ENCODE measurements at regions not wholly inside any gene's neighbourhood (a gene's known extent, or its start where the extent isn't known, plus 50 kb on each side); places are given as distances from the start of the nearest gene placed in this dataset.
"Not testable (repeated sequence)": the region's sequence is repeated elsewhere in the genome, so short reads cannot be mapped to it uniquely, and the experiment has no call there.

DNA sequence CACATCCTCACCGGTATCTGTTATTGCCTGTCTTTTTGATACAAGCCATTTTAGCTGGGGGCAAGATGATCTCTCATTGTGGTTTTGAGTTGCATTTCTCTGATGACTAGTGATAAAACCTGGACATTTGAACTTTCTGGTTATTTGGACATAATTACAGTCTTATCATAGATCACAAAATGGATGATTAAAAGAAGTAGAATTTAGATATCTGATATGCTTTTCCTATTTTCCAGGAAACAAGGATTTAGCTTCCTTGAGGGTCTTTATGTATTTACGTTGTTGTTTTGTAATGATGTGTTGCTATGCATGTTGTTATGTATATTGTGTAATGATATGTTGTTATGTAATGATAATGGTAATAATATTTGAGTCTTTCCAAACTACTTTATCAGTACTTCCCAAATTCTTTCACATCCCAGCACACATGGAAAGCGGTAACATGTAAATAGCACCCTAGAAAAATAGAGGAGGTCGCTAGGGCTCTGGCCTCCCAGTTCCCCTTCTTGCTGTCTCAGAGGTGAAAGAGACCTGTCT lies 53.8 kb downstream of the GJD2 start:
- no peak overlapping the region for H3K4me3 ChIP-seq (ENCODE audit: low read depth, low read length)
- DNase-seq (ENCODE audit: low read depth): no peak

DNA sequence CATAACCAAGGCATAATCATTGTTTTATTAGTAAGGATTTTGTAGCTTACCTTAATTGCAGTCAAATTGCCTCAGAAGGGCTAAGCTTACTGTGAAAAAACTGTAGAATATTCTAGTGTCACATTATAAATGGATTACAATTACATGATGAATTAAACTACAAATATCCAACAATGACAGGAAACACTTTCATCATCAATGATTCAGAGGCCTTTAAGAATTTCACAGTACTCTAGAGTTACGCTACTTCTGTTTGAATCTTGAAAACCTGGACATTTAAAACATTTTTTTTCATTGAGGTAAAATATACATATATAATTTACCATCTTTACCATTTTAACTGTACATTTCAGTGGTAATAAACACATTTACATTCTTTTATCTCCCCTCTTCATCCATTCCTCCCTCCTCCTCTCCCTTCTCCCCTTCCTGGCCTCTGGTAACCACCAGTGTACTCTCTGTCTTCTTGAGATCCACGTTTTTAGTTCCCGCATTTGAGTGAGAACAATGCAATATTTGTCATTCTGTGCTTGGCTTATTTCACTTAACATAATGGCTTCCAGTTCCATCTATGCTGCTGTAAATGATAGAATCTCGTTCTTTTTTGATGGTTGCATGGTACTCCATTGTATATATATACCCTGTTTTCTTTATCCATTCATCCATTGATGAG lies 54.7 kb downstream of the GJD2 start:
- no peak overlapping the region for H3K4me3 ChIP-seq (ENCODE audit: low read depth, low read length)
- no peak for DNase-seq (ENCODE audit: low read depth)

DNA sequence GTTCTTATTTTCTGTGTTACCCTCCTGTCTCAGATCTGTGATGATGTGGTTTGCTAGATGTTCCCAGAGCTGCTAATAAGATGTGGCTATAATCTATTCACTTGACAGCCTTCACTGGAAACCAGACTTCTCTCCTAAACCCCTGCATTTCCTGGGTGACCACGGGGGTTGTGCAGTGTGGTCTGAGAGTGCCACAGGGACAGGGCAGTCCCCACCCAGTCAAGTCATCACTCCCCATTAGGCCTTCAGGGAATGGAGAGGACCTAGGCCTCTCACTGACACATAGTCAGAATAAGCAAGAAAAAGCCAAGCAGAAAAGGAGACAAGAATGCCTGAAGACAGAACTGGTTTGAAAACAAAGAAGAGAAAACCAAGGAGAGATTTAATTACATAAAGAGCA lies 58.3 kb downstream of the GJD2 start:
- DNase-seq (ENCODE audit: low read depth): no peak
- no peak overlapping the region for H3K4me3 ChIP-seq (ENCODE audit: low read depth, low read length)

DNA sequence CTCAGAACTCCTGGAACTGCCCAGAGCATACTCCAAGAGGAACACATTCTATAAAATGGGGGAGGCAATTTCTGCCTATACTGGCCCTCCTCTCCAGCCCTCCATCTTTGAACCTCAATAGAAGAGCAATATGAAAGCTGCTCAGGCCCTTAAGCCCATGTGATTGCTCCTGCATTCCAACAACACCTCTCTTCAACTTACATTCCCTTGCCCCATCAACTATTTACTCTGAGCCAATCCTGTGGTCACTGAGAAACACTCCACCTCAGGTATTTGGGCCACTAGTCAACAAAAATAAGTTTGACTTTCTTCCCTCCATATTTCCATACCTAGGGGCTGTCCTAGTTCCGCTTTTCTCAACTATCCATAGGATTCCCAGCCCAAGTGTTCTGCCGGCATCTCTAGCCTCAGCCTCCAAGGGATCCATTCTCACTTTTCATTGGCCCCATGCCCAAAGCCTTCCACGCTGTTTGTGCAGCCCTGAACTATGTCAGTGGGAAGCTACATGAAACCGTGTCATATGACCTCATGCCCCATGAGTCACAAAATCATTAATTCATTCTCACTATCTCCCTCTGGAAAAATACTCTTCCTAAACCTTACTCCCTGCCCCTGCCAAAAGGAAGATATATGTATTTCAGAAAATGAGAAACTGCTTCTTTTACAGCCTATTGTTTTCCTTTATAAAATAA lies 61.6 kb downstream of the GJD2 start:
- no peak overlapping the region for H3K4me3 ChIP-seq (ENCODE audit: low read depth, low read length)
- DNase-seq (ENCODE audit: low read depth): peak; percentile 57

DNA sequence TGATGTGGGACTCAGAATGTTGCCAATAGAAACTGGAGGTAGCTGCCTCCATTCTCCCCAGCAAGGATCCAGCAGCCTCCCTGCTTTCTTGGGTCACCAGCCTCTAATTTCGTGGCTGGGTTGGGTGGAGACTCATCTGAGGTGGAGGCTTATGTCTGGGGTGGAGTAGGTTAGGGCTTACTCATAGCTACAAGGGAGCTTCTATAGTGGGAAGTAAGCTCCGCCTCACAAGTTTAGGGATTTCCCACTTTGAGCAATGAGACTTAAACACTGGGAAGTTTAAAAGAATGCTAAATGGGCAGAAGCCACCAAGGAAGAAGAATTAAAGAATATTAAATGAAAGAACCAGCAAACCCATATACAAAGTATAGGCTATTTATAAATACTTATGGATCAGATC lies 63.8 kb downstream of the GJD2 start:
- no peak overlapping the region for H3K4me3 ChIP-seq (ENCODE audit: low read depth, low read length)
- no peak for DNase-seq (ENCODE audit: low read depth)

DNA sequence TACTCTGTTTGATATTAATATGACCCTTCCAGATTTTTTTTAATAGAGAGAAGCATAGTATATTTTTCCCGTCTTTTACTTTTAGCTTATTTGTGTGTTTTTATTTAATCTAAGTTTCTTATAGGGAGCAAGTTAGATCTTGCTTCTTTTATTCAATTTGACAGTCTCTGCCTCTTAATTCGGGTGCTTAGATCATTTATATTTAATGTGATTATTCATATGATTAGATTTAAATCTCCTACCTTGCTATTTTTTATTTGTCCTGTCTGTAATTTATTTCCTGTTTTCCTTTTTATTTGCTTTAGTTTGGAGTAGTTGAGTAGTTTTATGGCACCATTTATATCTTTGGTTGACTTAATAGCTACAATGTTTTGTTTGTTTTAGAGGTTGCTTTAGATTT lies 66.1 kb downstream of the GJD2 start:
- no peak overlapping the region for H3K4me3 ChIP-seq (ENCODE audit: low read depth, low read length)
- DNase-seq (ENCODE audit: low read depth): no peak

DNA sequence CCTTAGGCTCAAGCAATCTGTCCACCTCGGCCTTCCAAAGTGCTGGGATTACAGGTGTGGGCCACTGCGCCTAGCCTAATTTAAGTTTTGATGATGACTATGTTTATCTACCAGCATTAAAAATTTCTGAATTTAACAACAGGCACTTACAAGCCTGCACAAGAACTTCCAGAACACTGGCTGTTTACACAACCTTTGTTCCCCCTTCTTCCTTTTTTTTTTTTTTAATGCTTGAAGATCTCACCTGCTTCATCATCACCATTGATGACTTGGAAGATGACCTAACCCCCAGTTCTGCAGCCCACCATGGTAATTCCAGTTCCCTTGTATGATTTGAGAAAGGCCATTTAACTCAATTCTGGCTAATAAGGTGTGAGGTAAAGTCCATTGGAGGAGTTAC lies 70.4 kb downstream of the GJD2 start:
- no peak for DNase-seq (ENCODE audit: low read depth)
- H3K4me3 ChIP-seq (ENCODE audit: low read depth, low read length): no peak overlapping the region

DNA sequence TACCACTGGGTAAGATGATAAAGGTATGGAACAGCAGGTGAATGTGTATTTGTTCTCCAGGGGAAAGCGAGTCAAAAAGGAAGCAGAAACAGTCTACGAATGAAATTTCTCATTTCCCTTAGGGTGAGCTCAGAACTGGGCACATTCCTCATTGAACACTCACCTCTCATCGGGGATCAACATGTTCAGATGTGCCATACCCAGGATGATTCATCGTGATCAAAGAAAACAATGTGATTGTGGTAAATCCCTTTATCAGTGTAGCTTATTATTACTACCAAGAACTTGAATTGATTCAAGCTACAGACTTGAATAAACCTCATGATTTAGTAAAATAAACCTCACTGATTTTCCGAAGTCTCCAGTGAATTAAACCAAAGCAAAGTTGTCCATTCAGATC lies 72.1 kb downstream of the GJD2 start:
- peak; percentile 35 for DNase-seq (ENCODE audit: low read depth)
- H3K4me3 ChIP-seq (ENCODE audit: low read depth, low read length): no peak overlapping the region

DNA sequence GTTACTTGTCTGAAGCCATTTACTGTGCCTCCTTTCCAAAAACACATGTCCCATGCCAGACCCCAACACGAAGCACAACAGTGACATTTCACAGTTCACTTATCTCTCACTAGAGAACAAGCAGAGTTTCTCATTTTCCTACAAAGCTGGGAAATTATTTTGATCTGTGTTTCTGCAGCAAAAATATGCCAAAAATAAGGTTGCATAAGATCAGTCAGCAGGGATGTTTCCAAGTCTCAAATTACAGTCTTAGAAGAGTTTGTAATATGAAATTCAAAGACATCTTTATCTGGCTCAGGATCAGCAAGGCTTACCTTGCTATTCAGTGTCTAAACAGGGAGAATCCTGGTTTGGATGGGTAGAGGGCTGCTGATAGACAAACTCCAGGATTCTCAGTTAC lies 75.5 kb downstream of the GJD2 start:
- DNase-seq (ENCODE audit: low read depth): no peak
- H3K4me3 ChIP-seq (ENCODE audit: low read depth, low read length): no peak overlapping the region

DNA sequence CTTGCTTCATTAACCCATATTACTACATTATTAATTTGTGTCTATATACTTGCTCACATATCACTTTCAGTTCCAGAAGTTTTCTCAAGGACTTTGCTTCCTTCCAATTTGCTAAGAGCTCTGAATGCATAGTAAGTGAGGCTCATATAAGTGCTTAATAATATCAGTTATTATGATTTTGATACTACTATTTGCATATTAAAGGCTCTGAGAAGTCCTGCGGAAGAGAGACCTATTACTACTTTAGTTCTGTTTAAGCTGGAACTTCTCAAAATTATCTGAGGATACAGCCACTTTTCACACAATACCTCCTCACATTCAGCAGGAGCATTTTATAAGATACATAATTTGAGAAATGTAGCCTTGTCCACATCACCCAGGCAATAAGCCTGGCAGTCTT lies 81.6 kb downstream of the GJD2 start:
- no peak for DNase-seq (ENCODE audit: low read depth)
- H3K4me3 ChIP-seq (ENCODE audit: low read depth, low read length): no peak overlapping the region

DNA sequence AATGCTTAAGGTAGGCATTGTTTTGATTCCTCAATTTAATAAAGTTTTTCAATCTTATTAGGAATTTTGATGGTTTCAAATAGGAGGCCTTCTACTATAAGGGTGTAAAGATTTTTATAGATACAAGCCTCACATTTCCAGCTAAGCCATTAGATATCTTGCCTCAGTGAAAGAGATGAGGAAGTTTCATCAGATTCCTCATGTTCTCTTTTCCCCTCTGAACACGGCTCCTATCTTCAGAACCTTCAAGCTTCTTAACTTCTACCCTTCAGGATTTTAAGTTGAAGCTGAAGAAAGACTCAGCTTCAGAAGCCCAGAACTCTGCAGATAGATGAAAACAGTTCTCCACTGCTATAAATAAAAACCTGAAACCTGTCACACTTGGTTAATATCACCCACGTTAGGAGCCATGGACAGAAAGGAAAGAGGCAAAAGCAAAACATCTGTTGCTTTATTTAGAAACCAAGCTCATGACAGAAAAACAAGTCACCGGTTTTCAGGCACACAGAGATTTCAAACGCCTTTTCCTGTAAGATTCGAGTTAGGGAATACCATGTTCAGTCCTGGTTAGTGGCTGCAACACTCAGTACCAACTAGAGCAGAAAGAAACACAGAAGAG lies 82.2 kb upstream of the GOLGA8B start:
- no peak for DNase-seq (ENCODE audit: low read depth)
- no peak overlapping the region for H3K4me3 ChIP-seq (ENCODE audit: low read depth, low read length)

DNA sequence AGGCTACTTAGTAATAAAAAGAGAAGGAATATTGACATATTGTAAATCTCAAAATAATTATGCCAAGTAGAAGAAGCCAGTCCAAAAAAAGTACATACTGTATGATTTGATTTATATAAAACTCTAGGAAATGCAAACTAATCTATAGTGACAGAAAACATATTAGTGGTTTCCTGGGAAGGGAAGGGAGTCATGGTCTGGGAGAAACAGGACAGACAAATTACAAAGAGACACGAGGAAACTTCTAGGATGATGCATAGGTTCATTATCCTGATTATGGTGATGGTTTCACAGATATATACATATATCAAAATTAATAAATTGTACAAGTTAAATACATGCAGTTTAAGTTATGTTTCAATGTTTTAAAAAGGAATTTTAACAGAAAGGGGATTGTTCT lies 81.0 kb upstream of the GOLGA8B start:
- no peak for DNase-seq (ENCODE audit: low read depth)
- no peak overlapping the region for H3K4me3 ChIP-seq (ENCODE audit: low read depth, low read length)

DNA sequence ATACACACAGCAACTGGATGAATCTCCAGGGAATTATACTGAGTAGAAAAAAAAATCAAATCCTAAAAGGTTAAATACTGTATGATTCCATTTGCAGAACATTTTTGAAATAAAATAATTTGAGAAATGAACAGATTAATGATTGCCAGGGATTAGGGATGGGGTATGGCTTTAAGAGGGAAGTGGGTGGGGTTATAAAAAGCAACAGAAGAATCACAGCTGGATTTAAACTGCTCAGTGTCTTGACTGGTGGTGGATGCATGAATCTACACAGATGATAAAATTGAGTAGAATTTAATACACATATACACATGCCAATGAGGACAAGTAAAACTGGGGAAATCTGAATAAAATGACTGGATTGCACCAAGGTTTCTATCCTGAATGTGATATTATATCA lies 79.7 kb upstream of the GOLGA8B start:
- DNase-seq (ENCODE audit: low read depth): no peak

DNA sequence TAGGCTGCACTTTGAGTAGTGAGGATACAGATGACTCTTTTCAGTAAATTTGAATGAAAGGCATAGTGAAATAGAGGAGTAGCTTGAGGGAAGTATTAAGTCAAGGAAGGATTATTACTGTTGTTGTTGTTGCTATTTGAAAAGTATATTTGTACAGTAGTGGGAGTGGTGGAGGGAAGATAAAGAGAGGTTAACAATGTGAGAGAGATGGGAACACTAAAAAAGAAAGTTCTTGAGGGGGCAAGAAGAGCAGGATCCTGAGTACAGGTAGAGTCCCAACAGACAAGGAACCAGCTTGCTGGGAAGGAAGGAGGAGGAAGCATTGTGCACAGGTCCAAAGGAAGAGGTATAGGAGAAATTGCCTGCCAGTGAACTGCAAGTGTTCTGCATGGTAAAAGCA lies 75.6 kb upstream of the GOLGA8B start:
- DNase-seq (ENCODE audit: low read depth): no peak
- H3K4me3 ChIP-seq (ENCODE audit: low read depth, low read length): no peak overlapping the region

More for the DNA sequence above, 79.7 kb upstream of the GOLGA8B start:
- H3K4me3 ChIP-seq (ENCODE audit: low read depth, low read length): no peak overlapping the region

DNA sequence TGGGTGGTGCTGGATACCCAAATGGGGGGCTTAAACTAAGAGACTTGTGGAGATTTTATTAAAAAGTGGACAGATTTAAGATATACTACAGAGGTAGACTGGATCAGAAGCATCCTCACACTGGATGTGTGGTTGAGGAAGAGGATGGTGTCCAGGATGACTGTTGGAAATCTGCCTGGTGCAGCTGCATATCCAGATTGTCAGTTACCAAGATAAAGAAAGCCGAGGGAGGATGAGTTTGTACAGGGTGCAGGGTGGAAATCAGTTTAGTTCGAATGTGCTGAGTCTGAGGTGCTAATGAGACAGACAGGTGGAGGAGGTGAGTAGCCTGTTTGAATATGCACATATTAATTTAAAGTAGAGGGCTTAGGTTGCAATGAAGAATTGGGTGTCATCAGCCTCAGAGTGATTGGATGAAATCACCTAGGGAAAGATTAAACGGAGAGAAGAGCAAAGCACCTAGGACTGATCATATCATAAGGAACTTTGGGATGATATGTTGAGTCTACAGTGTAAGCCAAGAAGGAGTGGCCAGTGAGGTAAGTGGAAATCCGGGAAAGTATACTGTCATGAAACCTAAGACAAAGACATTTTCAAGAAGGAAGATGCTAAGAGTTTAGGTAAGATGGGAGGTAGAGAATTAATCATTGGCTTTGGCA lies 74.1 kb upstream of the GOLGA8B start:
- no peak overlapping the region for H3K4me3 ChIP-seq (ENCODE audit: low read depth, low read length)
- DNase-seq (ENCODE audit: low read depth): no peak

DNA sequence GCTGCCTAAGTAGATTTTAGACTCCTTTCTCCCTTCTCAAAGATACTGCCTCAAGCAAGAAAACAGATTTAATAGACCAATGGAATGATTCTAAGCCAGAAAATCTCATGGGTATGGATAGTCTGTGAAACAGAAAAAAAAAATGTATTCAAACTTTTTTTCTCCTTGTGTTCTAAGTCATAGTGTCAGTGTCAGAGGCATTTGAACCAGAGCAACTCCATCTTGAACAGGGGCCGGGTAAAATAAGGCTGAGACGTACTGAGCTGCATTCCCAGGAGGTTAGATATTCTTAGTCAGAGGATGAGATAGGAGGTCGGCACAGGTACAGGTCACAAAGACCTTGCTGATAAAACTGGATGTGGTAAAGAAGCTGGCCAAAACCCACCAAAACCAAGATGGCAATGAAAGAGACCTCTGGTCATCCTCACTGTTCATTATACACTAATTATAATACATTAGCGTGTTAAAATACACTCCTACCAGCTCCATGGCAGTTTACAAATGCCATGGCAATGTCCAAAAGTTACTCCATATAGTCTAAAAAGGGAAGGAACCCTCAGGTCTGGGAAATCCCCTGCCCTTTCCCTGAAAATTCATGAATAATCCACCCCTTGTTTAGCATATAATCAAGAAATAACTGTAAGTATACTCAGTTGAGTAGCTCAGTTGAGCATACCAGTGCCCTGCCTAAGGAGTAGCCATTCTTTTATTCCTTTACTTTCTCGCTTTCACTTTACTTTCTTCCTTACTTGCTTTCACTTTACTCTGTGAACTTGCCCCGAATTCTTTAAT lies 72.8 kb upstream of the GOLGA8B start:
- no peak overlapping the region for H3K4me3 ChIP-seq (ENCODE audit: low read depth, low read length)
- no peak for DNase-seq (ENCODE audit: low read depth)

DNA sequence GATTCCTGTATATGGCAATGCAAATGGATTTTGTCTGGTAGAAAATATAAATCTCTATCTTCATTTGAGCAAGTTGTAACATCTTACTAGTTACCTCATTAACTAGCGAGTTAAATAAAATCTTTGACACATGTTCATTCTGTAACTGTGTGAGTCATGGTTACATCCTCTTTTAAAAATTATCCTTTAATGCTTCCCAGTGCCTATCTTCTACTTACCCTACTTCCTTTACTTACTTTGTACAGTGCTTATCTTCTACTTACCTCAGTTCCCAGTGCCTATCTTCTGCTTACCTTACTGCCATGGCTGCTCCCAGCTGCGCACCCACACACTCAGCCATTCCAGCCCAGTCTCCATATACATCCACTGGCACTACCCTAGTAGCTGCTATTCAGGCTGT lies 71.9 kb upstream of the GOLGA8B start:
- no peak for DNase-seq (ENCODE audit: low read depth)
- no peak overlapping the region for H3K4me3 ChIP-seq (ENCODE audit: low read depth, low read length)

DNA sequence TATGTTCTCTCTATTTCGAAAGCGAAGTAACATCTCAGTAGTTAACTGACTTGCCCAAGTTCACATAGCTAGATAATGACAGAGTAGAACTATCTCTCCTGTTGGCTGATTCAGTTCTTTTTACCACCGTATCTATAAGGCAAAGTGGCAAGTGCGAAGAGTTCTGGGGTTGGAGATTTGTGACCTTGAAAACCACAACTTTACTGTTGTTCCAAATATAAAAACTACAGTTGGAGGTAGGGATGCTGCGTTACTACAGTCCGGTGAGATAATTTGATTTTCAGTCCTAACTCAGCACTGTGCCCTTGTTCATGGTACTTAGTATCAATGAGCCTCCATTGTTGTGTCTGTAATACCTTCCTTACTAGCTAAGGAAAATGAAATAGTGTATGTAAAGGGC lies 71.2 kb upstream of the GOLGA8B start:
- no peak for DNase-seq (ENCODE audit: low read depth)
- H3K4me3 ChIP-seq (ENCODE audit: low read depth, low read length): no peak overlapping the region

DNA sequence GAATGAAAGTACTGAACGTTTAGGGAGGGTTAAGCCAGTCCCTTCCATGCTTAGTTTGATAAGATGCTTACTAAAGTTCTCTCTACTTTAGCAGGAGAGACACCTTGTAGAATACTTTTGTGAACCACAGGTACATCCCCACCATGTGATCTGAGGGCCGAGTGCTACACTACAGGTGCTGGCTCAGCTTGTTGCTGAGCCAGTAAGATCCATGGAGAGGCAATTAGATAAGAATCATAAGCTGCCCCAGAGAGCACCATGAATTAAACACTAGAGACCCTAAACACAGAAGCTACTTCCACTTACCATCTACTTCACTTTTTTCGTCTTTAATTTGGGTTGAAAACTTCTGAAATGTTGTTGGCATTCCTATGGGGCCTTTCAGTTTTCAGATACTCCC lies 70.5 kb upstream of the GOLGA8B start:
- no peak for DNase-seq (ENCODE audit: low read depth)
- no peak overlapping the region for H3K4me3 ChIP-seq (ENCODE audit: low read depth, low read length)

DNA sequence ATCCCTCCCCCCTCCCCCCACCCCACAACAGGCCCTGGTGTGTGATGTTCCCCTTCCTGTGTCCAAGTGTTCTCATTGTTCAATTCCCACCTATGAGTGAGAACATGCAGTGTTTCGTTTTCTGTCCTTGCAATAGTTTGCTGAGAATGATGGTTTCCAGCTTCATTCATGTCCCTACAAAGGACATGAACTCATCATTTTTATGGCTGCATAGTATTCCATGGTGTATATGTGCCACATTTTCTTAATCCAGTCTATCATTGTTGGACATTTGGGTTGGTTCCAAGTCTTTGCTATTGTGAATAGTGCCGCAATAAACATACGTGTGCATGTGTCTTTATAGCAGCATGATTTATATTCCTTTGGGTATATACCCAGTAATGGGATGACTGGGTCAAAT lies 69.9 kb upstream of the GOLGA8B start:
- not testable (repeated sequence) for H3K4me3 ChIP-seq (ENCODE audit: low read depth, low read length); DNase-seq (ENCODE audit: low read depth)
